ENCODE measurements at regions not wholly inside any gene's neighbourhood (a gene's known extent, or its start where the extent isn't known, plus 50 kb on each side); places are given as distances from the start of the nearest gene placed in this dataset.
A peak's percentile ranks its signal among the peaks of the same experiment; 100 is the strongest.

DNA sequence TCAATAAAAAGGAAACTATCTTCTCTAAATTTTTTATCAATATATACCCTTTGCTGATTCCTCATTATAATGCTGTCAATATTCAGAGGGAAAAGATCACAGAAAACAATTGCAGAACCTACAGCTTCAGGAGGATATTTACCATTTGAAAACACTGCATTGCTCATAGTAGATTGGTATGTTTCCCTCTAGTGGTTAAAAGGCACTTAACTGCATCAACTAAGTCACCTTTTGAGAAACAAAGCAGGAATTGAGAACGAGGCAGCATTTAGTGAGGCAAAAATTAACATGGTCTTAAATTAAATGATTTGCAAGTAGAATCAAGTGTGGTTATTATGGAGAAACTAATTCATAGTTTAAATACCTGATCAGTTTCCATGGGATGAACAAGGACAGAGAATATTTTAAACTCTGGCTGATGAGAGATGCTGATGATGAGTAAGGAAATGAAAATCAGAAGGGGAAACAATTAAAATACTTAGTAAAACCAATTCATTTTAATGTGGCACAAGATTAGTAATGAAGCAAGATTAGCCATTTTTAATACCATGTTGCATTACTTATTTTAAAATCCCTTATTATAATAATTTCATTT, 642.1 kb downstream of the EPHA7 start:
- Mint-ChIP-seq H3K36me3 (ENCODE audit: unreplicated experiment) (no peaks in the 10 kb centered on the region), H3K27me3 (ENCODE audit: unreplicated experiment) (no peaks in the 10 kb centered on the region), H3K4me3 (ENCODE audit: unreplicated experiment) (no peak overlapping the region), H3K27ac (ENCODE audit: unreplicated experiment) (peak overlapping the region; percentile 8), H3K9me3 (ENCODE audit: unreplicated experiment) (peaks cover 3% of the 10 kb centered on the region), H3K4me1 (ENCODE audit: unreplicated experiment) (peaks cover 19% of the 10 kb centered on the region)
- no peak for DNase-seq (ENCODE audit: extremely low spot score, unreplicated experiment)
- TF ChIP-seq, protein P1, sequence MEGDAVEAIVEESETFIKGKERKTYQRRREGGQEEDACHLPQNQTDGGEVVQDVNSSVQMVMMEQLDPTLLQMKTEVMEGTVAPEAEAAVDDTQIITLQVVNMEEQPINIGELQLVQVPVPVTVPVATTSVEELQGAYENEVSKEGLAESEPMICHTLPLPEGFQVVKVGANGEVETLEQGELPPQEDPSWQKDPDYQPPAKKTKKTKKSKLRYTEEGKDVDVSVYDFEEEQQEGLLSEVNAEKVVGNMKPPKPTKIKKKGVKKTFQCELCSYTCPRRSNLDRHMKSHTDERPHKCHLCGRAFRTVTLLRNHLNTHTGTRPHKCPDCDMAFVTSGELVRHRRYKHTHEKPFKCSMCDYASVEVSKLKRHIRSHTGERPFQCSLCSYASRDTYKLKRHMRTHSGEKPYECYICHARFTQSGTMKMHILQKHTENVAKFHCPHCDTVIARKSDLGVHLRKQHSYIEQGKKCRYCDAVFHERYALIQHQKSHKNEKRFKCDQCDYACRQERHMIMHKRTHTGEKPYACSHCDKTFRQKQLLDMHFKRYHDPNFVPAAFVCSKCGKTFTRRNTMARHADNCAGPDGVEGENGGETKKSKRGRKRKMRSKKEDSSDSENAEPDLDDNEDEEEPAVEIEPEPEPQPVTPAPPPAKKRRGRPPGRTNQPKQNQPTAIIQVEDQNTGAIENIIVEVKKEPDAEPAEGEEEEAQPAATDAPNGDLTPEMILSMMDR (IDR thresholded peaks at IDR 0.05), result peak; percentile 83

DNA sequence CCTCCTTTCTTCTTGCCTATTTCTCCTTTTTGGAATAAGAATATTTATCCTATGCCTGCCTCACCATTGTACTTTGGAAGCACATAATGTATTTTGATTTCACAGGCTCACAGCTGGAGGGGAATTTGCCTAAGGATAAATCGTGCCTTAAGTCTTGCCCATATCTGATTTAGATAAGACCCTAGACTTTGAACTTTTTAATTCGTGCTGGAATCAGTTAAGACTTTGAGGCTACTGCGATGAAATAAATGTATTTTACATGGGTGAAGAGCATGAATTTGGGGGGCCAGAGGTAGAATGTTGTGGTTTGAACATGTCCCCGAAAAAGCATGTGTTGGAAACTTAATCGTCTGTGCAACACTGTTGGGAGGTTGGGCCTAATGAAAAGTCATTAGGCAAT, 648.8 kb downstream of the EPHA7 start:
- H3K27ac Mint-ChIP-seq (ENCODE audit: unreplicated experiment), result no peak overlapping the region
- TF ChIP-seq, protein P1 (IDR thresholded peaks at IDR 0.05), result no peak
- no peaks in the 10 kb centered on the region for H3K4me1 Mint-ChIP-seq (ENCODE audit: unreplicated experiment)
- no peaks in the 10 kb centered on the region for H3K36me3 Mint-ChIP-seq (ENCODE audit: unreplicated experiment)
- no peak for DNase-seq (ENCODE audit: extremely low spot score, unreplicated experiment)
- H3K9me3 Mint-ChIP-seq (ENCODE audit: unreplicated experiment), result peaks cover 3% of the 10 kb centered on the region
- no peaks in the 10 kb centered on the region for H3K27me3 Mint-ChIP-seq (ENCODE audit: unreplicated experiment)
- no peak overlapping the region for H3K4me3 Mint-ChIP-seq (ENCODE audit: unreplicated experiment)

DNA sequence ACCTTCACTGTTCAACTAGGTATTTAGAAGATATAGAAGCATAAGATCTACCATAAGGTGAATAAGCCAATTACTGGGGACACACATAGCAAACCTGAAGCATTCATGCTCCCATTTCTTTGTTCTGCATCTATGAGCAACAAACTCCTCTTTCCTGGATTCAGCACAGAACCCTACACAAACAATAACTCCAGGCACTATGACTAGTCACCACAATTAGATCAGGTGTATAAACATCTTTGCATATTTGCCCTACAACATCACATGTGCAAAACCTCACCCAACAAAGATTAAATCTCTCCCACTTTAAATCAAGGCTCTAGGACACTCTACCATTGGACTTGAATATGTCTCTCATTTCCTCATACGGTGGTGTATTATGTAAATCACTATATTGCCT, 652.3 kb downstream of the EPHA7 start:
- Mint-ChIP-seq H3K9me3 (ENCODE audit: unreplicated experiment) (no peaks in the 10 kb centered on the region), H3K4me1 (ENCODE audit: unreplicated experiment) (peaks cover 15% of the 10 kb centered on the region), H3K4me3 (ENCODE audit: unreplicated experiment) (no peak overlapping the region), H3K27ac (ENCODE audit: unreplicated experiment) (no peak overlapping the region), H3K36me3 (ENCODE audit: unreplicated experiment) (no peaks in the 10 kb centered on the region), H3K27me3 (ENCODE audit: unreplicated experiment) (no peaks in the 10 kb centered on the region)
- no peak for DNase-seq (ENCODE audit: extremely low spot score, unreplicated experiment)
- TF ChIP-seq, protein P1 (IDR thresholded peaks at IDR 0.05), result no peak

DNA sequence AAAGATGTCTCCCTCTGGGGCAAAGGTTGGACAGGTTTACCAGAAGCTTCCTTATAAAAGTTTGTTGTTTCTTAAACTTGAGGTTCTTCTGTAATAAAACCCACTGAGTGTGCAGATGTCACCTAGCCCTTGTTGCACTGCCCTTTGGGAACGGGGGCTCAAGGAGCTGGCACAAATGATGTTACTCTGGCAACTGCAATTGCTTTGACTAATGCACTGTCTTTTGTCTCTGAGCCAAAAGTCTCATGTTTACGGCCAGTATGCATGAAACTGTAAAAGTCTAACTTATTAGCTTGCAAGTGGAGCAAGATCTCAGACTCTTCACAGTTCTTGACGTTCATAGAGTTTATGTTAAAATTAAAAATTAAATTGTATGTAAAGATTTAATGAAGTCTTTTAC, 655.7 kb downstream of the EPHA7 start:
- H3K27ac Mint-ChIP-seq (ENCODE audit: unreplicated experiment), result no peak overlapping the region
- H3K9me3 Mint-ChIP-seq (ENCODE audit: unreplicated experiment), result no peaks in the 10 kb centered on the region
- TF ChIP-seq, protein P1 (IDR thresholded peaks at IDR 0.05), result no peak
- no peak overlapping the region for H3K4me3 Mint-ChIP-seq (ENCODE audit: unreplicated experiment)
- H3K4me1 Mint-ChIP-seq (ENCODE audit: unreplicated experiment), result peaks cover 17% of the 10 kb centered on the region
- H3K27me3 Mint-ChIP-seq (ENCODE audit: unreplicated experiment), result no peaks in the 10 kb centered on the region
- DNase-seq (ENCODE audit: extremely low spot score, unreplicated experiment), result no peak
- no peaks in the 10 kb centered on the region for H3K36me3 Mint-ChIP-seq (ENCODE audit: unreplicated experiment)

DNA sequence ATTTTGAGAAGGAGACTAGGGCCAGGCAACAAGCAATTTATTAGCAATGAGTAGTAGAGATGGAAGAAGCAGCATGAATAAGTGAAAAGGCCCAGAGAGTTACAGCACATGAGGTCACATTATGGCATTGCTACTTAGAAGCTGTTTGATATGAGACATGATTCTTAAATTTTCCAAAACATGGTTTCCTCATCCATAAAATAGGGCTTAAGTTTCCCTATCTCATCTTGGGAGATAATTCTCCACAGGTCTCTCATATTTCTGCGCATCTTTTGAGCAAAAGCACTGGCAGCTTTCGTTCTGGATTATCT, 656.1 kb downstream of the EPHA7 start:
- Mint-ChIP-seq H3K4me3 (ENCODE audit: unreplicated experiment) (no peak overlapping the region), H3K27ac (ENCODE audit: unreplicated experiment) (peak overlapping the region; percentile 53), H3K9me3 (ENCODE audit: unreplicated experiment) (no peaks in the 10 kb centered on the region), H3K4me1 (ENCODE audit: unreplicated experiment) (peaks cover 17% of the 10 kb centered on the region), H3K36me3 (ENCODE audit: unreplicated experiment) (no peaks in the 10 kb centered on the region), H3K27me3 (ENCODE audit: unreplicated experiment) (no peaks in the 10 kb centered on the region)
- DNase-seq (ENCODE audit: extremely low spot score, unreplicated experiment), result no peak
- TF ChIP-seq, protein P1 (IDR thresholded peaks at IDR 0.05), result no peak

Measured in osteocyte (in vitro differentiated cells).